Astrocyte (in vitro differentiated cells and primary cell): ENCODE measurements at regions not wholly inside any gene's neighbourhood (a gene's known extent, or its start where the extent isn't known, plus 50 kb on each side); places are given as distances from the start of the nearest gene placed in this dataset.

Experiments used
- DNase-seq: peaks from one replicate; pipeline ENCODE4 v3.0.0-alpha.2; 2010; ENCODE audit warnings: low read depth
- FAIRE-seq: peaks from 2 replicates; lab custom pipeline; 2011; peaks lifted over from hg19 to GRCh38; lab: Jason Lieb, UNC
- H2AFZ ChIP-seq: 2 replicates; pipeline ENCODE4 v1.6.0; 2012; ENCODE audit warnings: low read depth, low read length, inconsistent platforms
- H3K27ac ChIP-seq: 2 replicates; pipeline ENCODE4 v1.5.1; 2011; ENCODE audit warnings: low read depth, low read length, inconsistent platforms
- H3K27me3 ChIP-seq: 2 replicates; pipeline ENCODE4 v1.6.0; 2011; ENCODE audit warnings: low read length, inconsistent platforms; ENCODE audit not compliant: insufficient read depth
- H3K36me3 ChIP-seq: 2 replicates; pipeline ENCODE4 v1.5.1; 2011; ENCODE audit warnings: low read length, inconsistent platforms; ENCODE audit not compliant: insufficient read depth
- H3K4me1 ChIP-seq: 2 replicates; pipeline ENCODE4 v1.5.1; 2011; ENCODE audit warnings: low read length, inconsistent platforms; ENCODE audit not compliant: insufficient read depth
- H3K4me2 ChIP-seq: 2 replicates; pipeline ENCODE4 v1.6.0; 2012; ENCODE audit warnings: low read length, inconsistent platforms
- H3K4me3 ChIP-seq: 2 replicates; pipeline ENCODE4 v1.5.1; 2011; ENCODE audit warnings: low read depth, mild to moderate bottlenecking, low read length, inconsistent platforms; ENCODE audit not compliant: insufficient read depth
- H3K79me2 ChIP-seq: 2 replicates; pipeline ENCODE4 v1.6.0; 2012; ENCODE audit warnings: mild to moderate bottlenecking, low read length, inconsistent platforms; ENCODE audit not compliant: insufficient read depth
- H3K9ac ChIP-seq: 2 replicates; pipeline ENCODE4 v1.6.0; 2012; ENCODE audit warnings: mild to moderate bottlenecking, low read length, inconsistent platforms
- H3K9me3 ChIP-seq: 2 replicates; pipeline ENCODE4 v1.5.1; 2012; ENCODE audit warnings: low read depth, mild to moderate bottlenecking, low read length, inconsistent platforms; ENCODE audit not compliant: insufficient read depth
- H4K20me1 ChIP-seq: 2 replicates; pipeline ENCODE4 v1.6.0; 2012; ENCODE audit warnings: low read length, inconsistent platforms; ENCODE audit not compliant: insufficient read depth
- H3K27ac Mint-ChIP-seq: one replicate; pipeline ENCODE4 v1.8.0; 2021; ENCODE audit warnings: mild to moderate bottlenecking, mixed read lengths; ENCODE audit not compliant: unreplicated experiment
- H3K27me3 Mint-ChIP-seq: one replicate; pipeline ENCODE4 v1.8.0; 2021; ENCODE audit warnings: low read depth, mixed read lengths; ENCODE audit not compliant: unreplicated experiment
- H3K36me3 Mint-ChIP-seq: one replicate; pipeline ENCODE4 v1.8.0; 2021; ENCODE audit warnings: low read depth, mixed read lengths; ENCODE audit not compliant: unreplicated experiment
- H3K4me1 Mint-ChIP-seq: one replicate; pipeline ENCODE4 v1.8.0; 2021; ENCODE audit warnings: low read depth, mixed read lengths; ENCODE audit not compliant: unreplicated experiment
- H3K4me3 Mint-ChIP-seq: one replicate; pipeline ENCODE4 v1.8.0; 2021; ENCODE audit warnings: mild to moderate bottlenecking, moderate library complexity, mixed read lengths; ENCODE audit not compliant: unreplicated experiment
- H3K9me3 Mint-ChIP-seq: one replicate; pipeline ENCODE4 v1.8.0; 2021; ENCODE audit warnings: mild to moderate bottlenecking, mixed read lengths; ENCODE audit not compliant: unreplicated experiment
- CTCF ChIP-seq: IDR thresholded peaks from 2 replicates; pipeline ENCODE4 v1.5.1; 2011; ENCODE audit warnings: low read depth, mild to moderate bottlenecking, inconsistent platforms, low read length, moderate library complexity; ENCODE audit not compliant: insufficient read depth
- EZH2 ChIP-seq: IDR thresholded peaks from 2 replicates; pipeline ENCODE4 v1.6.1; 2012; ENCODE audit warnings: mild to moderate bottlenecking, low read length, inconsistent platforms; ENCODE audit not compliant: insufficient read depth

GRCh38 chr2:18200771-18201170 is 322.3 kb downstream of the KCNS3 start:
- H2AFZ ChIP-seq, result no peak overlapping the region
- H3K27ac Mint-ChIP-seq, result no peak overlapping the region
- no peak overlapping the region for H3K4me2 ChIP-seq
- H3K27ac ChIP-seq, result no peak overlapping the region
- no peaks in the 10 kb centered on the region for H3K36me3 Mint-ChIP-seq
- no peaks in the 10 kb centered on the region for H3K36me3 ChIP-seq
- H3K9ac ChIP-seq, result no peak overlapping the region
- H3K4me1 Mint-ChIP-seq, result no peaks in the 10 kb centered on the region
- H3K9me3 ChIP-seq, result no peaks in the 10 kb centered on the region
- H3K9me3 Mint-ChIP-seq, result no peaks in the 10 kb centered on the region
- FAIRE-seq (no peak), DNase-seq (no peak)
- H3K4me3 Mint-ChIP-seq, result no peak overlapping the region
- H3K4me1 ChIP-seq, result no peaks in the 10 kb centered on the region
- H3K79me2 ChIP-seq, result no peaks in the 10 kb centered on the region
- H4K20me1 ChIP-seq, result no peaks in the 10 kb centered on the region
- H3K27me3 Mint-ChIP-seq, result peaks cover 4% of the 10 kb centered on the region
- no peak for TF ChIP-seq EZH2
- no peak for TF ChIP-seq CTCF
- H3K27me3 ChIP-seq, result no peaks in the 10 kb centered on the region
- H3K4me3 ChIP-seq, result no peak overlapping the region

- H3K9me3 Mint-ChIP-seq, result no peaks in the 10 kb centered on the region
- no peak overlapping the region for H3K27ac ChIP-seq
- H3K27me3 ChIP-seq, result no peaks in the 10 kb centered on the region
- no peak for FAIRE-seq
- no peak overlapping the region for H3K9ac ChIP-seq
- H4K20me1 ChIP-seq, result no peaks in the 10 kb centered on the region
- no peaks in the 10 kb centered on the region for H3K9me3 ChIP-seq
- H3K4me2 ChIP-seq, result no peak overlapping the region
- H3K27ac Mint-ChIP-seq, result no peak overlapping the region
- TF ChIP-seq CTCF, result no peak
- TF ChIP-seq EZH2, result no peak
- no peak overlapping the region for H3K4me3 ChIP-seq
- no peaks in the 10 kb centered on the region for H3K79me2 ChIP-seq
- H3K4me1 Mint-ChIP-seq, result peaks cover 6% of the 10 kb centered on the region
- no peak for DNase-seq
- H3K4me3 Mint-ChIP-seq, result no peak overlapping the region
- peaks cover 4% of the 10 kb centered on the region for H3K27me3 Mint-ChIP-seq
- no peaks in the 10 kb centered on the region for H3K36me3 Mint-ChIP-seq
- H3K36me3 ChIP-seq, result no peaks in the 10 kb centered on the region
- H3K4me1 ChIP-seq, result no peaks in the 10 kb centered on the region
- no peak overlapping the region for H2AFZ ChIP-seq
These were observed 320.2 kb downstream of the KCNS3 start for GRCh38 chr2:18198677-18199076.

GRCh38 chr2:18194161-18194560 is 315.7 kb downstream of the KCNS3 start:
- H3K9me3 ChIP-seq, result no peaks in the 10 kb centered on the region
- H3K27ac Mint-ChIP-seq, result no peak overlapping the region
- H3K4me1 Mint-ChIP-seq, result peaks cover 6% of the 10 kb centered on the region
- H3K79me2 ChIP-seq, result no peaks in the 10 kb centered on the region
- H3K4me2 ChIP-seq, result no peak overlapping the region
- no peak for FAIRE-seq
- H3K9me3 Mint-ChIP-seq, result no peaks in the 10 kb centered on the region
- no peak overlapping the region for H3K4me3 ChIP-seq
- TF ChIP-seq EZH2 (no peak), CTCF (no peak)
- no peaks in the 10 kb centered on the region for H4K20me1 ChIP-seq
- no peaks in the 10 kb centered on the region for H3K4me1 ChIP-seq
- no peak overlapping the region for H3K27ac ChIP-seq
- no peaks in the 10 kb centered on the region for H3K36me3 Mint-ChIP-seq
- peaks cover 5% of the 10 kb centered on the region for H3K27me3 Mint-ChIP-seq
- H3K36me3 ChIP-seq, result no peaks in the 10 kb centered on the region
- no peak overlapping the region for H3K4me3 Mint-ChIP-seq
- H3K27me3 ChIP-seq, result no peaks in the 10 kb centered on the region
- peak overlapping the region; percentile 16 for H2AFZ ChIP-seq
- no peak overlapping the region for H3K9ac ChIP-seq
- peak; percentile 43 for DNase-seq
